Mesodermal cell (in vitro differentiated cells): ENCODE measurements at regions not wholly inside any gene's neighbourhood (a gene's known extent, or its start where the extent isn't known, plus 50 kb on each side); places are given as distances from the start of the nearest gene placed in this dataset.

ENCODE experiments used
- H3K27ac ChIP-seq: 2 replicates; pipeline ENCODE4 v1.7.0; 2013; ENCODE audit warnings: mild to moderate bottlenecking, low read depth, low read length, moderate library complexity; ENCODE audit not compliant: severe bottlenecking
- H3K36me3 ChIP-seq: 2 replicates; pipeline ENCODE4 v1.7.1; 2013; ENCODE audit warnings: mild to moderate bottlenecking, low read length, moderate library complexity; ENCODE audit not compliant: control insufficient read depth, insufficient read depth
- H3K4me1 ChIP-seq: one replicate; pipeline ENCODE4 v1.7.1; 2013; ENCODE audit warnings: mild to moderate bottlenecking, low read length; ENCODE audit not compliant: insufficient read depth, control insufficient read depth, poor library complexity, severe bottlenecking
- H3K4me3 ChIP-seq: 2 replicates; pipeline ENCODE4 v1.7.0; 2013; ENCODE audit warnings: low read length, control low read depth, mild to moderate bottlenecking; ENCODE audit not compliant: insufficient read depth, poor library complexity, severe bottlenecking; ENCODE audit errors: extremely low read depth
- H3K9me3 ChIP-seq: 2 replicates; pipeline ENCODE4 v1.7.1; 2013; ENCODE audit warnings: mild to moderate bottlenecking, low read length, moderate library complexity; ENCODE audit not compliant: control insufficient read depth
- WGBS, 2 experiments: methylation state at CpG; one replicate each; pipeline ENCODE4 v1.1.5; 2013; ENCODE audit warnings: missing lambda C conversion rate in 2 of 2; ENCODE audit not compliant: insufficient coverage in 2 of 2; 5-methylcytosine and 5-hydroxymethylcytosine counted together

DNA sequence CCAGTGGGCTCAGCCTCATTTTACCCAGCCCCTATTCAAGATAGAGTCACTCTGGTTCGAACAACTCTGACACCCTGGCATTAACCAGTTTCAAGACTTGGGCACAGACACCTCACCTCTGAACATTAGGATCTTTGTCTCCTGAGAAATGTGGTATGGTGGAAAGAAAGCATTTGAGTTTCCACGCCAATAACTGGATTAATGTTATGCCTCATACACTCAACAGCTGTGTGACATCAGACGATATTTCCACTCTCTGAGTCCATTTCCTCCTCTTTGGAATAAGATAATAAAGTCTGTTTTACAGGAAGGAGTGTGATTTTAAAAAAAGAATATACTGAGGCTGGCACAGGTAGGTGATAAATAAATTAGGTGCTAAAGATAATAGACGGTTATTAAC lies 121.3 kb upstream of the CHL1 start:
- no CpG with 5 or more reads among the region's 4 CpGs for WGBS, 2 experiments
- H3K4me3 ChIP-seq: no peak overlapping the region
- H3K27ac ChIP-seq: no peak overlapping the region
- peaks cover 20% of the 10 kb centered on the region for H3K9me3 ChIP-seq
- no peaks in the 10 kb centered on the region for H3K4me1 ChIP-seq
- H3K36me3 ChIP-seq: no peaks in the 10 kb centered on the region

DNA sequence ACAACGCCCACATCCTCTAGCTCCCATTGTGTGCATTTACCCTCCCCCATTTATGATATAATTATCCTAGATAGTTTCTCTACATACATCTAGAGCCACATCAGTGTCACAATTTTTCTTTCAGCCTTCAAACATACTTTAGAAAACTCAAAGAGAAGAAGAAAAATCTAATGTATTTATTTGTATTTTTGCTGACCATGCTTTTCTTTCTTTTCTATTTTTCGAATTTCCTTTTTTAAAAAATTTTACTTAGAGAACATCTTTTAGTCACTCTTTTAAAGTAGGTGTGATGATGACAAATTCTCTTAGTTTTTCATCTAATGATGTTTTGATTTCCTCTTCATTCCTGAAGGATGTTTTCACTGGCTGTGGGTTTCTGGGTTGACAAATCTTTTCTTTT lies 117.0 kb upstream of the CHL1 start:
- Histone ChIP-seq H3K4me1 (no peaks in the 10 kb centered on the region), H3K27ac (no peak overlapping the region), H3K9me3 (peaks cover 24% of the 10 kb centered on the region), H3K4me3 (no peak overlapping the region), H3K36me3 (no peaks in the 10 kb centered on the region)
- 67% methylated on average over 1 of the region's 2 CpGs; no CpG with 5 or more reads in 1 of the 2 experiments for WGBS, 2 experiments

GRCh38 chr3:82508-82907 lies 114.1 kb upstream of the CHL1 start:
- H3K4me3 ChIP-seq: no peak overlapping the region
- H3K27ac ChIP-seq: no peak overlapping the region
- H3K9me3 ChIP-seq: peaks cover 36% of the 10 kb centered on the region
- WGBS, 2 experiments: no CpG with 5 or more reads among the region's 2 CpGs
- no peaks in the 10 kb centered on the region for H3K36me3 ChIP-seq
- H3K4me1 ChIP-seq: no peaks in the 10 kb centered on the region

DNA sequence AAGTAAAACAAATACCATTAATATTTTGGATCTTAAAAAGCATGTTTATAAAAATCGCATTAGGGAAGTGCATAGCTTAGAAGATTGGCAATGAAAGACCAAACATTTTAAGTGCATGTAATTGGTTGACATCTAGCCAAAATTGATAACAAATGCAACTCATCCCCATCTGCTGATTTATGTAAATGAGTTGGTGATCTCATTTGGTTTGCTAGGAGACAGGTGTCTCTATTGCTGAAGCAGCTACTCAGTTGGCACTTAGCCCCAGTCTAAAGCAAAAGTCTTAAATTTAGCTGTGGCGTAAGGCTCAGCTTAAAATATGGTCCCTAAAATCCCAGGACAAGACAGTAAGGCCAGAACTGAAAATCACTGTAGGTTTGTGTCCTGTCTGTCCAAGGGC lies 113.5 kb upstream of the CHL1 start:
- WGBS, 2 experiments: 91 to 100% methylated on average over 1 of the region's 2 CpGs
- no peak overlapping the region for H3K27ac ChIP-seq
- H3K36me3 ChIP-seq: no peaks in the 10 kb centered on the region
- H3K9me3 ChIP-seq: peaks cover 36% of the 10 kb centered on the region
- no peak overlapping the region for H3K4me3 ChIP-seq
- no peaks in the 10 kb centered on the region for H3K4me1 ChIP-seq

DNA sequence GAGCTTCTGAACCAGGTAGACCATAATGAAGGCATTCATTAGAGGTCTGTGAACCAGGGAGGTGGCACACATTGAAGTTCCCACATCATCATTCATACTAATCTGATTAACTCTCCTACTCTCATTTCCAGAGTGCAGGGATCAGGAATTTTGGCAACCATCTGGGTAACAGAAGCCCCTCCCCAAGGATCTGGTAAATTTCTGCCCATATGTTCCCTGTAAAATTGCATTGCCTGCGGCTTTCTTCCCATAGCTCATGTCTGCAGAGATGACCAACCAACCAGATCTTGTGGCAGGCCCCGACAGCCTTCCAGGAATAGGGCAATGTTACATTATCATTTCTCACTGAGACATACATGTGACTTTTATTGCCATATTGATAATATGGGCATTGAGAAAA lies 111.4 kb upstream of the CHL1 start:
- 38 to 50% methylated on average over 1 of the region's 2 CpGs for WGBS, 2 experiments
- H3K27ac ChIP-seq: no peak overlapping the region

GRCh38 chr3:88267-88666 lies 108.3 kb upstream of the CHL1 start:
- WGBS, 2 experiments: 71% methylated on average over 1 of the region's 1 CpG; no CpG with 5 or more reads in 1 of the 2 experiments
- no peaks in the 10 kb centered on the region for H3K4me1 ChIP-seq
- no peak overlapping the region for H3K27ac ChIP-seq
- peaks cover 26% of the 10 kb centered on the region for H3K9me3 ChIP-seq
- H3K4me3 ChIP-seq: no peak overlapping the region
- H3K36me3 ChIP-seq: no peaks in the 10 kb centered on the region

More for the DNA sequence above, 111.4 kb upstream of the CHL1 start:
- Histone ChIP-seq H3K9me3 (peaks cover 31% of the 10 kb centered on the region), H3K36me3 (no peaks in the 10 kb centered on the region), H3K4me1 (no peaks in the 10 kb centered on the region), H3K4me3 (no peak overlapping the region)

GRCh38 chr3:93746-94145 lies 102.8 kb upstream of the CHL1 start:
- Histone ChIP-seq H3K9me3 (peaks cover 31% of the 10 kb centered on the region), H3K36me3 (no peaks in the 10 kb centered on the region), H3K4me3 (no peak overlapping the region), H3K27ac (no peak overlapping the region), H3K4me1 (no peaks in the 10 kb centered on the region)
- WGBS, 2 experiments: 82 to 86% methylated on average over 5 to 6 of the region's 7 CpGs

DNA sequence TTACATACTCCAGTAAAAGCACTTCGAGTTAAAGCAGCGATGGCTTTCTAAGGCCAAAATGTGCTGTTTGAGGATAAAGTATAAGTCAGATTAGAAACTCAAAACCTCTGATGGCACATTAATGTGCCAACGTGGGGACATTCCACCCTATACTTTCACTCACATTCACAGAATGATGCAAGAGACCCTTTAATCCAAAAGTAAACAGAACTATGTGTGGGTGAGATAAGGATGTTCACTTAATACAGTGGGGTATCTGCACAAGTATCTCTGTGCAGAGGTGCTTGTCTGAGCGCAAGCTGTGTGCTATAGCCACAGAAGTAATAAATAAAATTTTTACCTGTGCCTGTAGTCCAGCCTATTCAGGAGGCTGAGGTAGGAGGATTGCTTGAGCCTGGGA lies 100.3 kb upstream of the CHL1 start:
- no peak overlapping the region for H3K27ac ChIP-seq
- no peak overlapping the region for H3K4me3 ChIP-seq
- no peaks in the 10 kb centered on the region for H3K36me3 ChIP-seq
- peaks cover 34% of the 10 kb centered on the region for H3K9me3 ChIP-seq
- H3K4me1 ChIP-seq: no peaks in the 10 kb centered on the region
- 71% methylated on average over 1 of the region's 4 CpGs; no CpG with 5 or more reads in 1 of the 2 experiments for WGBS, 2 experiments

DNA sequence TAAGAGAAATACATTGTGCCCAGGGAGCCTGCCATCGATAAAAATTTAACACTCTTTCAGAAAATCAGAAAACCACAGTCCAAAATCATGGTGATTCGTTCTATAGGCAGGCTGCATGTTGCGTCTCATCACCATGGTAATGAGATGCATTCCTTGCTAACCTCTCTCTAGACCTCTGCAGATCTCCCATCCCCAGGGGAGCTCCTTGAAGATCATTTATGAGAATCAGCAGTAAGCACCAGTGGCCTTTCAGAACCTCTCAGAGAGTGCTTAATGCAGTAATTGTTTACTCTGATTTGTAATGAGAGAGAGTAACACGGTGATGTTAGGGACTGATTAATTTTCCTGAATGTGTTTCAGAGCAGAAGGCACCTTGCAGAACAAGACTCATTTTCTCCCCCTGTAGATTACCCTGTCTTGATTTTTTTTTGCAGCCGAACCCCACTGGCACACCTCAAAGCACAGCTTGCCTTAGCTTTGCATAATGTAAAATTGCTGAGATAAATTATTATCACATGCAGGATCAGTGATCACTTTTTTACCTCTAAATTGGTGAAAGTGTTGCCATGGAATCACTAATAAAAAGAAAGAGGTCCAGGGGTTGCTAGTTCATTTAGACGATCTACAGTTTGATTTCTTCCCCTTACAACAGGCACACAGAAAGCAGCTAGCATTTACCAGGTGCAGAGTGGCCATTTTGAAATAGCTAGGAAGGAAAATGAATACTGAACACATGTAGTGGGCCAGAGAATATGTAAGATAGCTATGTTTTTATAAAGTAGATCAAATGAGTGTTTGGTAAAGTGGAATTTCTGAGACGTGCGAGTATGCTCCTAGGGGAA lies 98.9 kb upstream of the CHL1 start:
- WGBS, 2 experiments: 54 to 76% methylated on average over 4 to 5 of the region's 8 CpGs
- no peaks in the 10 kb centered on the region for H3K4me1 ChIP-seq
- H3K9me3 ChIP-seq: peaks cover 36% of the 10 kb centered on the region
- H3K36me3 ChIP-seq: no peaks in the 10 kb centered on the region
- H3K27ac ChIP-seq: no peak overlapping the region
- H3K4me3 ChIP-seq: no peak overlapping the region

- no peaks in the 10 kb centered on the region for H3K36me3 ChIP-seq
- H3K4me1 ChIP-seq: no peaks in the 10 kb centered on the region
- 51 to 58% methylated on average over 2 to 4 of the region's 5 CpGs for WGBS, 2 experiments
- H3K4me3 ChIP-seq: no peak overlapping the region
- H3K9me3 ChIP-seq: peaks cover 40% of the 10 kb centered on the region
- no peak overlapping the region for H3K27ac ChIP-seq
These were observed 98.3 kb upstream of the CHL1 start for GRCh38 chr3:98259-98654.

DNA sequence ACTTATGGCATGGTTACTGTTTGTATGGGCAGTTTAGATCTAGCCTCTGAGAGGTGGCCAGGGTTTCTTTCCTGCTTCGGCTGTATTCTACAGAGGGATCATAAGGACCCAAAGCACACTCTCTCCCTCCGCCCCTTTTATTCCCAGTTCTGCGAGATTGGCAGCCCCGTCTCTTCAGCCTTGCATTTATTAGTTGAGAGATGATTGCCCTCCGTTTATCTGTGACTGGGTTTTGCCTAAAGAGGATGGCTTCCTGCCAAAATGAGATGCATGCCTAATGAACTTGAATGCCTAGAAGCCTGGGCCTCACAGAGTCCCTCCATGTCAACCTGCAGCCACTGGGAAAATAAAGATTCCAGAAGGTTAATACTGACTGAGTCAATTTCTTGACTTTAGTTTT lies 97.1 kb upstream of the CHL1 start:
- Histone ChIP-seq H3K4me1 (no peaks in the 10 kb centered on the region), H3K36me3 (no peaks in the 10 kb centered on the region), H3K4me3 (no peak overlapping the region), H3K9me3 (peaks cover 42% of the 10 kb centered on the region), H3K27ac (no peak overlapping the region)
- 53 to 73% methylated on average over 2 to 3 of the region's 5 CpGs for WGBS, 2 experiments
